H9 (cell line): ENCODE measurements at regions not wholly inside any gene's neighbourhood (a gene's known extent, or its start where the extent isn't known, plus 50 kb on each side); places are given as distances from the start of the nearest gene placed in this dataset.

Experiments used
- DNase-seq: peaks from one replicate; pipeline ENCODE4 v3.0.0-alpha.2; 2017
- H2AFZ ChIP-seq: one replicate; pipeline ENCODE4 v1.6.1; 2013; ENCODE audit warnings: mild to moderate bottlenecking, low read length, control low read depth, moderate library complexity
- H2AK5ac ChIP-seq: 2 replicates; pipeline ENCODE4 v1.6.1; 2013; ENCODE audit warnings: low read length, control low read depth, mixed read lengths; ENCODE audit not compliant: insufficient read length
- H2BK120ac ChIP-seq: one replicate; pipeline ENCODE4 v1.6.1; 2013; ENCODE audit warnings: low read depth, mild to moderate bottlenecking, low read length, control low read depth, inconsistent platforms; ENCODE audit not compliant: poor library complexity, severe bottlenecking
- H2BK12ac ChIP-seq: 2 replicates; pipeline ENCODE4 v1.6.1; 2013; ENCODE audit warnings: low read length, control low read depth, mixed read lengths, low read depth; ENCODE audit not compliant: insufficient read length
- H2BK15ac ChIP-seq: 2 replicates; pipeline ENCODE4 v1.6.1; 2013; ENCODE audit warnings: low read depth, low read length, control low read depth
- H2BK20ac ChIP-seq: one replicate; pipeline ENCODE4 v1.6.1; 2013; ENCODE audit warnings: low read depth, mild to moderate bottlenecking, low read length, control low read depth, inconsistent platforms; ENCODE audit not compliant: poor library complexity, severe bottlenecking
- H2BK5ac ChIP-seq: 2 replicates; pipeline ENCODE4 v1.6.1; 2013; ENCODE audit warnings: low read length, control low read depth, mixed read lengths; ENCODE audit not compliant: insufficient read length
- H3K14ac ChIP-seq: 2 replicates; pipeline ENCODE4 v1.6.1; 2013; ENCODE audit warnings: low read length, control low read depth; ENCODE audit not compliant: insufficient read depth
- H3K18ac ChIP-seq: 2 replicates; pipeline ENCODE4 v1.6.1; 2013; ENCODE audit warnings: low read depth, mild to moderate bottlenecking, mixed read lengths, low read length, control low read depth; ENCODE audit not compliant: insufficient read length
- H3K23ac ChIP-seq: 2 replicates; pipeline ENCODE4 v1.6.1; 2013; ENCODE audit warnings: low read length, control low read depth, mixed read lengths, low read depth; ENCODE audit not compliant: insufficient read length
- H3K23me2 ChIP-seq: 2 replicates; pipeline ENCODE4 v1.6.1; 2013; ENCODE audit warnings: low read depth, mild to moderate bottlenecking, mixed read lengths, low read length, control low read depth; ENCODE audit not compliant: insufficient read length, poor library complexity, severe bottlenecking
- H3K27ac ChIP-seq: 2 replicates; pipeline ENCODE4 v1.5.1; 2013; ENCODE audit warnings: low read length, control low read depth, mixed read lengths, low read depth; ENCODE audit not compliant: insufficient read length
- H3K27me3 ChIP-seq: 2 replicates; pipeline ENCODE4 v1.6.1; 2013; ENCODE audit warnings: low read length, control low read depth, inconsistent platforms; ENCODE audit not compliant: insufficient read depth
- H3K4ac ChIP-seq: 2 replicates; pipeline ENCODE4 v1.6.1; 2013; ENCODE audit warnings: low read depth, mild to moderate bottlenecking, control low read depth, inconsistent platforms, low read length, moderate library complexity
- H3K4me1 ChIP-seq: 2 replicates; pipeline ENCODE4 v1.6.1; 2013; ENCODE audit warnings: low read length, control low read depth, inconsistent platforms; ENCODE audit not compliant: insufficient read depth
- H3K4me2 ChIP-seq: 2 replicates; pipeline ENCODE4 v1.6.1; 2013; ENCODE audit warnings: low read length, control low read depth, mixed read lengths; ENCODE audit not compliant: insufficient read length, insufficient read depth
- H3K56ac ChIP-seq: 2 replicates; pipeline ENCODE4 v1.6.1; 2013; ENCODE audit warnings: low read depth, mild to moderate bottlenecking, mixed read lengths, low read length, control low read depth; ENCODE audit not compliant: insufficient read length
- H3K79me1 ChIP-seq: 2 replicates; pipeline ENCODE4 v1.6.1; 2013; ENCODE audit warnings: low read depth, mild to moderate bottlenecking, moderate library complexity, low read length, control low read depth, inconsistent platforms; ENCODE audit not compliant: insufficient read depth, poor library complexity, severe bottlenecking
- H3K79me2 ChIP-seq: 2 replicates; pipeline ENCODE4 v1.6.1; 2013; ENCODE audit warnings: low read length, control low read depth, inconsistent platforms; ENCODE audit not compliant: insufficient read depth
- H3K9ac ChIP-seq: 2 replicates; pipeline ENCODE4 v1.6.1; 2013; ENCODE audit warnings: low read length, control low read depth, mixed read lengths; ENCODE audit not compliant: insufficient read length; ENCODE audit errors: extremely low read depth
- H3K9me3 ChIP-seq: one replicate; pipeline ENCODE4 v1.6.1; 2013; ENCODE audit warnings: low read depth, low read length, inconsistent platforms; ENCODE audit not compliant: control insufficient read depth
- H3T11ph ChIP-seq: one replicate; pipeline ENCODE4 v1.6.1; 2013; ENCODE audit warnings: mild to moderate bottlenecking, low read length, control low read depth, inconsistent platforms
- H4K20me1 ChIP-seq: one replicate; pipeline ENCODE4 v1.6.1; 2013; ENCODE audit not compliant: control insufficient read depth, insufficient read length, insufficient read depth
- H4K5ac ChIP-seq: 2 replicates; pipeline ENCODE4 v1.6.1; 2013; ENCODE audit warnings: low read depth, mild to moderate bottlenecking, mixed read lengths, low read length, control low read depth; ENCODE audit not compliant: insufficient read length
- H4K8ac ChIP-seq: replicated peaks from 2 replicates; pipeline ENCODE4 v1.6.1; 2013; ENCODE audit warnings: low read length, control low read depth, mixed read lengths, low read depth; ENCODE audit not compliant: insufficient read length
- H4K91ac ChIP-seq: 2 replicates; pipeline ENCODE4 v1.6.1; 2013; ENCODE audit warnings: low read depth, mild to moderate bottlenecking, moderate library complexity, mixed read lengths, low read length, control low read depth; ENCODE audit not compliant: insufficient read length
- H3K27ac Mint-ChIP-seq, 3 experiments: 2 replicates in 2 of 3; 3 replicates in 1 of 3; pipeline ENCODE4 v1.8.0; 2020 to 2021; ENCODE audit warnings: mixed read lengths in 3 of 3, mild to moderate bottlenecking in 1 of 3, moderate library complexity in 1 of 3
- H3K27me3 Mint-ChIP-seq: 2 replicates; pipeline ENCODE4 v1.8.0; 2021; ENCODE audit warnings: low read depth, mild to moderate bottlenecking, moderate library complexity, mixed read lengths
- H3K36me3 Mint-ChIP-seq, 3 experiments: 2 replicates in 2 of 3; 3 replicates in 1 of 3; pipeline ENCODE4 v1.8.0; 2020 to 2021; ENCODE audit warnings: low read depth in 3 of 3, mixed read lengths in 3 of 3; ENCODE audit not compliant: insufficient read depth in 1 of 3
- H3K4me1 Mint-ChIP-seq, 2 experiments: 2 replicates each; pipeline ENCODE4 v1.8.0; 2020; ENCODE audit warnings: mixed read lengths in 2 of 2
- H3K4me3 Mint-ChIP-seq, 2 experiments: 2 replicates in 1 of 2; 3 replicates in 1 of 2; pipeline ENCODE4 v1.8.0; 2020 to 2021; ENCODE audit warnings: mild to moderate bottlenecking in 2 of 2, mixed read lengths in 2 of 2, moderate library complexity in 1 of 2
- H3K9me3 Mint-ChIP-seq, 2 experiments: 2 replicates in 1 of 2; 3 replicates in 1 of 2; pipeline ENCODE4 v1.8.0; 2020; ENCODE audit warnings: mild to moderate bottlenecking in 2 of 2, mixed read lengths in 2 of 2, moderate library complexity in 1 of 2
- CTCF ChIP-seq: fragments of 200-600 bp; sonication (generic); conservative IDR thresholded peaks from 3 replicates; pipeline ENCODE4 v1.8.0; 2021; ENCODE audit warnings: antibody characterized with exemption, mild to moderate bottlenecking
- WGBS: extraction: QIAGEN DNeasy Blood & Tissue Kit; methylation state at CpG from one replicate; pipeline ENCODE4 v1.1.7; 2013; ENCODE audit warnings: missing lambda C conversion rate, low lambda C conversion rate, mixed read lengths; ENCODE audit not compliant: insufficient read length; ENCODE audit errors: extremely low coverage; 5-methylcytosine and 5-hydroxymethylcytosine counted together

GRCh38 chr10:28449382-28449781 lies 83.5 kb upstream of the WAC start:
- Histone ChIP-seq H4K20me1 (no peaks in the 10 kb centered on the region), H3K9ac (no peak overlapping the region), H3K23ac (no peak overlapping the region), H3K4ac (no peak overlapping the region), H4K91ac (no peak overlapping the region), H3K4me2 (no peak overlapping the region), H2BK120ac (no peak overlapping the region), H2BK12ac (no peak overlapping the region), H4K8ac (no peak overlapping the region), H2AK5ac (no peak overlapping the region), H3K14ac (no peak overlapping the region), H2BK5ac (no peak overlapping the region), H3K4me1 (no peaks in the 10 kb centered on the region), H3K79me1 (no peaks in the 10 kb centered on the region), H2BK15ac (no peak overlapping the region), H3K18ac (no peak overlapping the region), H3K79me2 (no peaks in the 10 kb centered on the region), H3K9me3 (no peaks in the 10 kb centered on the region), H3K27me3 (no peaks in the 10 kb centered on the region), H4K5ac (no peak overlapping the region), H2AFZ (no peak overlapping the region), H3T11ph (no peak overlapping the region), H3K27ac (no peak overlapping the region), H2BK20ac (no peak overlapping the region), H3K23me2 (no peaks in the 10 kb centered on the region), H3K56ac (no peak overlapping the region)
- Mint-ChIP-seq H3K4me3 (no peak overlapping the region), H3K36me3 (peaks cover 0 to 7% (median 2%) of the 10 kb centered on the region in 3 experiments; a peak in 2 of 7 replicates), H3K4me1 (peaks cover 0 to 6% of the 10 kb centered on the region in 2 experiments; a peak in 2 of 4 replicates), H3K27ac (peak overlapping the region in 1 of 3 experiments; percentile 25; a peak in 1 of 7 replicates), H3K27me3 (no peaks in the 10 kb centered on the region; the same call in 1 of the 2 replicates), H3K9me3 (peaks cover 5 to 6% of the 10 kb centered on the region in 2 experiments; a peak in 4 of 5 replicates)
- no peak for DNase-seq
- no peak for TF ChIP-seq CTCF
- no CpG with 5 or more reads among the region's 1 CpG for WGBS
